ENCODE measurements at regions not wholly inside any gene's neighbourhood (a gene's known extent, or its start where the extent isn't known, plus 50 kb on each side); places are given as distances from the start of the nearest gene placed in this dataset.

DNA sequence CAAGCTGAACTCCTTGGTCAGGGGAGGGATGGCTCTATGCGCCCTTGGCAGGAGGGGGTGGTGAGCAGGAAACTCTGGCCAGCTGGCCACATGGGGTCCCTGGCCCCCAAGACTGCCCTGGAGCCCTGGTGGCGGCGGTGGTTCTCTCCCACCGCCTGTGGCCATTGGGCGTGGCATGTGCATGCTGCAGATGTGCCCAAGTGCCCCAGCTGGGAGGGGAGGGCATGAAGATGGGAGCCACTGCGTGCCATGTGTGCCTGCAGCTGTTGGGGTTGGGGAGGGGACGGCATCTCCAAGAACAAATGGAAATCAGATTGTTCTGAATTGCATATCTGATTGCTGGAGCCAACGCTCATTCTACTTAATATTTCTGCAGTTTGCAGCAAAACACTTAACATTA lies 115.7 kb upstream of the IGF1 start:
- no peak for DNase-seq (ENCODE audit: low read depth)
- H3K4me3 ChIP-seq (ENCODE audit: low read depth, low read length): no peak overlapping the region
- TF ChIP-seq, protein P1, sequence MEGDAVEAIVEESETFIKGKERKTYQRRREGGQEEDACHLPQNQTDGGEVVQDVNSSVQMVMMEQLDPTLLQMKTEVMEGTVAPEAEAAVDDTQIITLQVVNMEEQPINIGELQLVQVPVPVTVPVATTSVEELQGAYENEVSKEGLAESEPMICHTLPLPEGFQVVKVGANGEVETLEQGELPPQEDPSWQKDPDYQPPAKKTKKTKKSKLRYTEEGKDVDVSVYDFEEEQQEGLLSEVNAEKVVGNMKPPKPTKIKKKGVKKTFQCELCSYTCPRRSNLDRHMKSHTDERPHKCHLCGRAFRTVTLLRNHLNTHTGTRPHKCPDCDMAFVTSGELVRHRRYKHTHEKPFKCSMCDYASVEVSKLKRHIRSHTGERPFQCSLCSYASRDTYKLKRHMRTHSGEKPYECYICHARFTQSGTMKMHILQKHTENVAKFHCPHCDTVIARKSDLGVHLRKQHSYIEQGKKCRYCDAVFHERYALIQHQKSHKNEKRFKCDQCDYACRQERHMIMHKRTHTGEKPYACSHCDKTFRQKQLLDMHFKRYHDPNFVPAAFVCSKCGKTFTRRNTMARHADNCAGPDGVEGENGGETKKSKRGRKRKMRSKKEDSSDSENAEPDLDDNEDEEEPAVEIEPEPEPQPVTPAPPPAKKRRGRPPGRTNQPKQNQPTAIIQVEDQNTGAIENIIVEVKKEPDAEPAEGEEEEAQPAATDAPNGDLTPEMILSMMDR (IDR thresholded peaks at IDR 0.05; ENCODE audit: insufficient read depth, low read length): no peak

DNA sequence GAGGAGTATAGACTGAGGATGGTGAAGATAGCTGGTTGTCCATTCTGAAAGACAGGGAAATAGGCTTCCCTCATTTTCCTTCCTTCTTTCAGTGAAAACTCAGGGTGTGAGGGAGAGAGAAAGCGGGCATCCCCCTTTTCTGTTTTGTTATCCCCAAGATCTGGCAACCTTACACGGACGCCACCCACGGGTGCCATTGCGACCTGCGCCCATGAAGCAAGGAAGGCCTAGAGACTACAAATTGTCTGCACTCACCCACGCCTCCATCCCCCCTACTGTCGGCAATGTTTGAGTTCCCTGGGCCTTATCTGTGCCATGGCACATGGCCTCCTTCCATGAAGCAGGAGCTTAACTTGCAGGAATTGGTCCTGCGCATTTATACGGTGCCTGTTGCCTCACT lies 115.0 kb upstream of the IGF1 start:
- no peak overlapping the region for H3K4me3 ChIP-seq (ENCODE audit: low read depth, low read length)
- no peak for DNase-seq (ENCODE audit: low read depth)
- TF ChIP-seq, protein P1 (IDR thresholded peaks at IDR 0.05; ENCODE audit: insufficient read depth, low read length): no peak

DNA sequence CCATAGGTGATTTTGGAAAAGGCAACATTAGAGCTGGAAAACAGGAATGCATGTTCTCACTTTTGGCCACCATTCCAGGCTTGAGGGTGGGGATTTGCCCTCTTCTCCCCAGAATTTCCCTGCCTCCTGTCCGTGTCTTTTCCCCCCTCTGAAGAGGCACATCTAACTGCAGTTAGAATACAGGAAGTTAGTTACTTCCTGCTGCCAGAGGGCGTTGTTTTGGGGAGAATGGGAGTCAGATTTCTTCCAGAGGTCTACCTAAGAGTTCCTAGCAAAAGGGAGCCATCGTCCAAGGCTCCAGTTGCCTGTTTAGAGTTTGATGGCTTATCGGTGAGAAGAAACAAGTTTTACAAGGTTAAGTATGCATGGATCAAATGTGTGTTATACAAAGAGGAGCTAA lies 112.8 kb upstream of the IGF1 start:
- H3K4me3 ChIP-seq (ENCODE audit: low read depth, low read length): no peak overlapping the region
- no peak for DNase-seq (ENCODE audit: low read depth)
- TF ChIP-seq, protein P1 (IDR thresholded peaks at IDR 0.05; ENCODE audit: insufficient read depth, low read length): no peak

DNA sequence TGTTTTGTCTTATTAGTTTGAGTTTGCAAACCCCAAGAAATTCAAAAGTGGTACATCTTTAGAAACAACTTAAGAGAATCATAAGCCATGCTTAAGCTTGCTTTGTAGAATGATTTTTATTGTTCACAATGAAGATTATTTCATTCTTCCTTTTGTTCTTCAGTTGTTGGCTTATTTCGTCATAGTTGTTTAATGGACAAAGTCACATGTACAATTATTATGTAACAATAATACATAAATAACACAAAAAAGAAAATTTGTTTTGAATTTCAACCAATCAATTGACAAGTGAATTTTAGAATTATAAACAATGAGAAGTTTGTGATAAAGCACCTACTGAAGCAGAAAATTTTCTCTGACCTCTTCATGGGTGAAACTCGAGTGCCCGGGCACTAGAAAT lies 111.8 kb upstream of the IGF1 start:
- no peak overlapping the region for H3K4me3 ChIP-seq (ENCODE audit: low read depth, low read length)
- no peak for DNase-seq (ENCODE audit: low read depth)

DNA sequence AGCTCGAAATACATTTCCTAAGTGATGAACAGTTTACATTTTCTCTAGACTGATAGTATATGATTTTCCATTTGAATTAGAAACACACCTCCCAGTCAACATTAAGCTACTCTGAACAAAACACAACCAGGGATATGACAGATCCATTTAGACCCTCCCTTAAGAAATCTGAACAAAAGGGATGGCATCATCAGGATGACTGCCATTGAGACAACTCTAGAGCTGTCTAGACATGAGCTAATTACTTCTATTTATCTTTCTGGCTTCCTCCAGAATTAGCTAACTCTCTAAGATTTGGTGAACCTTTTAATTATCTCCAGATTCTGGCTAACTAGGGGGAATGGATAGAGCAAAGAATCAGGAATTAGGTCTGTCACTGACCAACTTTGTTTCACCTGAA lies 92.9 kb upstream of the IGF1 start:
- H3K4me3 ChIP-seq (ENCODE audit: low read depth, low read length): no peak overlapping the region
- TF ChIP-seq, protein P1 (IDR thresholded peaks at IDR 0.05; ENCODE audit: insufficient read depth, low read length): no peak
- DNase-seq (ENCODE audit: low read depth): no peak

More for the DNA sequence above, 111.8 kb upstream of the IGF1 start:
- TF ChIP-seq, protein P1 (IDR thresholded peaks at IDR 0.05; ENCODE audit: insufficient read depth, low read length): no peak

DNA sequence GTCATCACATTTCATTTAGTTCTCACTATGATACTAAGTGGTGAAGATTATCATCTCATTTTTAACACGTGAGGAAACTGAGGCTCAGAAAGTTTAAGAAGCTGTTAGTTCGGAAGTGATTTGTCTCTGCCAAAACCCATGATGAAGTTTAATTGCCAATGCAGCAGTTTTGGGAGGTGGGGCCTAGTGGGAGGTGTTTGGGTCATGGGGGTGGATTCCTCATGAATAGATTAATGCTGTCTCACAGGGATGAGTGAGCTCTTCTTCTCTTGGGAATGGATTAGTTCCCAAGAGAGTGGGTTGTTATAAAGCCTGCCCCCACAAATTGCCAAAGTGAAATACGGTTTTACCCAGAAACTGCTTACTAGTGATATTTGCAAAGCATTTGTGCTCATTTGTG lies 91.5 kb upstream of the IGF1 start:
- no peak overlapping the region for H3K4me3 ChIP-seq (ENCODE audit: low read depth, low read length)
- TF ChIP-seq, protein P1 (IDR thresholded peaks at IDR 0.05; ENCODE audit: insufficient read depth, low read length): no peak
- DNase-seq (ENCODE audit: low read depth): no peak

DNA sequence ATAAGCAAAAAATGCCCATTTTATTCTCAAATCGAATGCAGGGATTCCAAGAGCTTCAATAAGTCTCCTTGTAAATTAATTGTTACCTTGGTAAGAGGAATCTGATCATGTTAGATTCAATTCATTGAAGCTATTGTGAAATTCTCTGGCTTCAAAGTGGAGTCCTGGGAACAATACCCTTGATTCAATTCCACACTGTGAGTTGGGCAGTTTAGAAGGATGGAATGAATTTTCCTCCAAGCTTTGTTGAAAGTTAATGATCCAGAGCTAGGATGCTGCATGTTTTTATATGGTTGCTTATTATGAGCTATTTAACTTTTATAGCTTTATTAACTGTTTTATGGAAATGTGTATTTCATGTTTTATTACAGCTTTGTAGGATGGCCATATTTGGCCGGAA lies 89.9 kb upstream of the IGF1 start:
- no peak for DNase-seq (ENCODE audit: low read depth)
- H3K4me3 ChIP-seq (ENCODE audit: low read depth, low read length): no peak overlapping the region
- TF ChIP-seq, protein P1 (IDR thresholded peaks at IDR 0.05; ENCODE audit: insufficient read depth, low read length): no peak
